Glutamatergic neuron (in vitro differentiated cells): ENCODE measurements at regions not wholly inside any gene's neighbourhood (a gene's known extent, or its start where the extent isn't known, plus 50 kb on each side); places are given as distances from the start of the nearest gene placed in this dataset.

Experiments
- DNase-seq: peaks from one replicate; pipeline ENCODE4 v3.0.0; 2022
- H3K27ac Mint-ChIP-seq: one replicate; pipeline ENCODE4 v1.8.0; 2020; ENCODE audit warnings: mild to moderate bottlenecking, mixed read lengths, inconsistent platforms; ENCODE audit not compliant: unreplicated experiment
- H3K27me3 Mint-ChIP-seq: one replicate; pipeline ENCODE4 v1.8.0; 2020; ENCODE audit warnings: mild to moderate bottlenecking, moderate library complexity, mixed read lengths, inconsistent platforms; ENCODE audit not compliant: unreplicated experiment
- H3K36me3 Mint-ChIP-seq: one replicate; pipeline ENCODE4 v1.8.0; 2020; ENCODE audit warnings: mild to moderate bottlenecking, mixed read lengths, inconsistent platforms; ENCODE audit not compliant: unreplicated experiment
- H3K4me1 Mint-ChIP-seq: one replicate; pipeline ENCODE4 v1.8.0; 2020; ENCODE audit warnings: mild to moderate bottlenecking, low read depth, mixed read lengths, inconsistent platforms; ENCODE audit not compliant: unreplicated experiment
- H3K4me3 Mint-ChIP-seq: one replicate; pipeline ENCODE4 v1.8.0; 2020; ENCODE audit warnings: mild to moderate bottlenecking, mixed read lengths, inconsistent platforms; ENCODE audit not compliant: unreplicated experiment
- H3K9me3 Mint-ChIP-seq: one replicate; pipeline ENCODE4 v1.8.0; 2020; ENCODE audit warnings: mild to moderate bottlenecking, moderate library complexity, mixed read lengths, inconsistent platforms; ENCODE audit not compliant: unreplicated experiment
- TF ChIP-seq, protein P1 (sequence below): fragments of 200-600 bp; sonication (generic); IDR thresholded peaks from one replicate; pipeline ENCODE4 v1.5.0; 2021; ENCODE audit not compliant: partially characterized antibody, unreplicated experiment

- TF ChIP-seq, protein P1, sequence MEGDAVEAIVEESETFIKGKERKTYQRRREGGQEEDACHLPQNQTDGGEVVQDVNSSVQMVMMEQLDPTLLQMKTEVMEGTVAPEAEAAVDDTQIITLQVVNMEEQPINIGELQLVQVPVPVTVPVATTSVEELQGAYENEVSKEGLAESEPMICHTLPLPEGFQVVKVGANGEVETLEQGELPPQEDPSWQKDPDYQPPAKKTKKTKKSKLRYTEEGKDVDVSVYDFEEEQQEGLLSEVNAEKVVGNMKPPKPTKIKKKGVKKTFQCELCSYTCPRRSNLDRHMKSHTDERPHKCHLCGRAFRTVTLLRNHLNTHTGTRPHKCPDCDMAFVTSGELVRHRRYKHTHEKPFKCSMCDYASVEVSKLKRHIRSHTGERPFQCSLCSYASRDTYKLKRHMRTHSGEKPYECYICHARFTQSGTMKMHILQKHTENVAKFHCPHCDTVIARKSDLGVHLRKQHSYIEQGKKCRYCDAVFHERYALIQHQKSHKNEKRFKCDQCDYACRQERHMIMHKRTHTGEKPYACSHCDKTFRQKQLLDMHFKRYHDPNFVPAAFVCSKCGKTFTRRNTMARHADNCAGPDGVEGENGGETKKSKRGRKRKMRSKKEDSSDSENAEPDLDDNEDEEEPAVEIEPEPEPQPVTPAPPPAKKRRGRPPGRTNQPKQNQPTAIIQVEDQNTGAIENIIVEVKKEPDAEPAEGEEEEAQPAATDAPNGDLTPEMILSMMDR, result no peak
- H3K27me3 Mint-ChIP-seq, result no peaks in the 10 kb centered on the region
- no peak for DNase-seq
- no peak overlapping the region for H3K27ac Mint-ChIP-seq
- H3K9me3 Mint-ChIP-seq, result no peaks in the 10 kb centered on the region
- H3K36me3 Mint-ChIP-seq, result no peaks in the 10 kb centered on the region
- peaks cover 6% of the 10 kb centered on the region for H3K4me1 Mint-ChIP-seq
- H3K4me3 Mint-ChIP-seq, result no peak overlapping the region
Measured at GRCh38 chr5:68540798-68541590, 325.4 kb downstream of the PIK3R1 start.

DNA sequence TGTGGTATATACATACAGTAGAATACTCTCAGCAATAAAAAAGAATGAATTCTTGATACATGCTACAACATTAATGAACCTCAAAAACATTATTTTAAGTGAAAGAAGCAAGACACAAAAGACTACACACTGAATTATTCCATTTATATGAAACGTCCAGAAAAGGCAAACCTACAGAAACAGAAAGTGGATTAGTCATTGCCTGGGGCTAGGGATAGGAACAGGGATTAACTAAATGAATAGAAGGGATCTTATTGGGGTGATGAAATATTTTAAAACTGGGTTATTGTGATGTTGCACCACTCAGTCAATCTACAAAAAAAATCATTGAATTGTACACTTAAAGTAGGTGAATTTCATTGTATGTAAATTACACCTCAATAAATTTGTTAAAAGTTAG lies 326.7 kb downstream of the PIK3R1 start:
- Mint-ChIP-seq H3K4me1 (peaks cover 6% of the 10 kb centered on the region), H3K4me3 (no peak overlapping the region), H3K27ac (no peak overlapping the region), H3K9me3 (no peaks in the 10 kb centered on the region), H3K27me3 (no peaks in the 10 kb centered on the region), H3K36me3 (no peaks in the 10 kb centered on the region)
- TF ChIP-seq, protein P1, result no peak
- DNase-seq, result no peak

DNA sequence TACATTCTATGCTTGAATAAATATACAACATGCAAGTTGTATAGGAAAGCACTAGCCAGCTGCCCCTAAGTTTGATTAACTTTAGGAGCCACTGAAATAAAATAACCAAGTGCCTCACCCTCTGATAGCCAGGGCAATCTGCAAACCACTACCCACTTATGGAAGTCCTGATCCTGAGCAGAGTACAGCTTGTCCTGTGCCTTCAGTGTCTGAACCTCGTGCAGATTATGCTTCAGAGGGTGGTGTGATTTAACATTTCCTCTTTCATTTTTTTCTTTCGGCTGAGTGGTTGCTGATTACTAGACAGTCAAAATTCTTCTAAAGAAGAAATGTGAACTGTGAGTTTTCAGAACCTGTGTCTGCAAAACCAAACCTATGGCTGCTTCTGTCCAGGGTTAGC lies 327.7 kb downstream of the PIK3R1 start:
- peaks cover 6% of the 10 kb centered on the region for H3K4me1 Mint-ChIP-seq
- no peak overlapping the region for H3K4me3 Mint-ChIP-seq
- no peak for DNase-seq
- H3K9me3 Mint-ChIP-seq, result no peaks in the 10 kb centered on the region
- no peaks in the 10 kb centered on the region for H3K36me3 Mint-ChIP-seq
- H3K27ac Mint-ChIP-seq, result no peak overlapping the region
- no peaks in the 10 kb centered on the region for H3K27me3 Mint-ChIP-seq
- TF ChIP-seq, protein P1, result no peak

GRCh38 chr5:68544091-68544647 lies 328.6 kb downstream of the PIK3R1 start:
- Mint-ChIP-seq H3K27me3 (no peaks in the 10 kb centered on the region), H3K4me1 (peaks cover 6% of the 10 kb centered on the region), H3K27ac (no peak overlapping the region), H3K9me3 (no peaks in the 10 kb centered on the region), H3K4me3 (no peak overlapping the region), H3K36me3 (no peaks in the 10 kb centered on the region)
- TF ChIP-seq, protein P1, result no peak
- DNase-seq, result no peak
